NOMO-1 treated with dmso at 0.1 percent for 144 hours (cell line): ENCODE measurements at regions not wholly inside any gene's neighbourhood (a gene's known extent, or its start where the extent isn't known, plus 50 kb on each side); places are given as distances from the start of the nearest gene placed in this dataset.
"Not testable (repeated sequence)": the region's sequence is repeated elsewhere in the genome, so short reads cannot be mapped to it uniquely, and the experiment has no call there.

Experiments used
- DNase-seq: peaks from one replicate; lab custom pipeline; 2025; ENCODE audit not compliant: unreplicated experiment; lab: John Stamatoyannopoulos, UW

DNA sequence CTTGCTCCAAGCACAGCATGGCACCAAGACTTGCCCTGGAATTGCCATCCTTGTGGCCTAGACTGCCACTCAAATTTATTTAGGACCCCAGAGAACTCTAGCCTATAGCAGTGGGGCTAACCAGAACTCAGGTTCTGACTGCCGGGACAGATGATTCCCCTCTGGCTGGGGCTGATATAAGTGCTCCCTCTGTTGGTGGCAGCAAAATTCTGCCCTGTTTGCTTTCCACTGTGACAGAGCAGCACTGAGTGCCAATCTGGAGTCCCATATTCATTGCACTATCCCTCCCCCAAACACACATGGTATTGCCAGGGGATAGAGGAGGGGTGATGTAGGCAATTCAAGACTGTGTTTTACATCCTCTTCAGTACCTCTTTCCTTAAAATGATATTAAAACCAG, 1081.9 kb downstream of the FAT4 start:
- no peak for DNase-seq

DNA sequence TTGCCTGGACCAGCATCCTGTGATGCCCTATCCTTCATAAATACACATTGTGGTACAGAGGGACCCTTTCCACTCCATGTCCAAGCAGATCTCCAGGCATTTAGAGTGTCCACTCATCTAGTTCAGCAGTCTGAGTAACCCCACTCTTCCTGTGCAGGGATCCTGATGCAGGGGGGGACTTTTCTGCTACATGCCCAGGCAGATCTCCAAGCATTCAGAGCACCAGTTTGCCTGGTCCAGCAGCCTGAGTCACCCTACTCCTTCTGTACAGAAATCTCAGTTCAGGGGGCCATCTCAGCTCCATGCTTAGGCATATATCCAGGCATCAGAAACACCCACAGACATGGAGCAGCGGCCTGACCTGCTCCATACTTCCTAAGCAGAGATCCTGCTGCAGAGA, 1089.8 kb downstream of the FAT4 start:
- no peak for DNase-seq

- DNase-seq, result no peak
Measured at GRCh38 chr4:126405369-126405982, 1090.7 kb downstream of the FAT4 start.

- DNase-seq, result no peak
Measured at GRCh38 chr4:126409746-126410145, 1095.0 kb downstream of the FAT4 start.

- no peak for DNase-seq
Measured at GRCh38 chr4:126411047-126411446, 1096.3 kb downstream of the FAT4 start.

DNA sequence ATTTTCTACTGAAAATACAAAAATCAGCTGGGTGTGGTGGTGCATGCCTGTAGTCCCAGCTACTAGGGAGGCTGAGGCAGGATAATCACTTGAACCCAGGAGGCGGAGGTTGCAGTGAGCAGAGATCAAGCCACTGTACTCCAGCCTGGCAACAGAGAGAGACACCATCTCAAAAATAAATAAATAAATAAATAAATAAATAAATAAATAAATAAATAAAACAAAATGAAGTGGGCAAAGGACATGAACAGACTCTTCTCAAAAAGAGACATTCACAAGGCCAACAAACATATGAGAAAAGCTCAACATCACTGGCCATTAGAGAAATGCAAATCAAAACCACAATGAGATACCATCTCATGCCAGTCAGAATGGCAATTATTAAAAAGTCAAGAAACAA, 1097.6 kb downstream of the FAT4 start:
- DNase-seq, result not testable (repeated sequence)

- no peak for DNase-seq
Measured at GRCh38 chr4:126414741-126415140, 1100.0 kb downstream of the FAT4 start.

DNA sequence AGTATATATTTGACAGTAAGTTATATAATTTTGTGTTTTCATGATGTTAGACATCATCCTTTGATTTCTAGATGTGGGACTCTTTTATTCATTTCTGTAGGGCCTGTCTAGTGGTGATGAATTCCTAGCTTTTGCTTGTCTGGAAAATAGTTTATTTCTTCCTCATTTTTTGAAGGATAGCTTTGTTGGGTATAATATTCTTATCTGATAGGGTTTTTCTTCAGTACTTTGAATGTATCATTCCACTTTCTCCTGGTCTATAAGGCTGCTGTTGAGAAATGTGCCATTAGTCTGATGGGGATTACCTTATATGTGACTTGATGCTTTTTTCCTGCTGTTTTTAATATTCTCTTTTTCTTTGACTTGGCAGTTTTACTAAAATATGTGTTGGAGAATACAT, 1104.5 kb downstream of the FAT4 start:
- DNase-seq, result no peak

DNA sequence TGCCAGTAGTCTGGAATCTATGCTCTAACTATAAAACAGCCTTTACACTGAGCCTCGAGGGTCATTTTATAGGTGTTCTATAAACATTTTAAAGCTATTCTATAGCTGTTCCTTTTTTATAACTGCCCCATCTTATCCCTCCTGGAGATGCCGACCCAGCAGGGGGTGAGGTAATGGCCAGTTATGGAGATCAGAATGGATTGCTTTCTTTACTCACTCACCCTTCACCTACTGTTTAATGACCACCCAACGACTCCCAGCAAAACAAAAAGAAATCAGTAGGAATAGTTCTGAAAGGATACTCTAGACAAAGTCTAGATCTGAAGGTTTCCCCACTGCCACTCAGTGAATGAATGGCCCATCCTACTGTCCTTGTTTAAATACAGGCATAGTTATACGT, 1113.1 kb downstream of the FAT4 start:
- DNase-seq, result no peak

GRCh38 chr4:126431049-126431448, 1116.3 kb downstream of the FAT4 start:
- DNase-seq, result no peak

GRCh38 chr4:126435491-126435890, 1120.7 kb downstream of the FAT4 start:
- no peak for DNase-seq

DNA sequence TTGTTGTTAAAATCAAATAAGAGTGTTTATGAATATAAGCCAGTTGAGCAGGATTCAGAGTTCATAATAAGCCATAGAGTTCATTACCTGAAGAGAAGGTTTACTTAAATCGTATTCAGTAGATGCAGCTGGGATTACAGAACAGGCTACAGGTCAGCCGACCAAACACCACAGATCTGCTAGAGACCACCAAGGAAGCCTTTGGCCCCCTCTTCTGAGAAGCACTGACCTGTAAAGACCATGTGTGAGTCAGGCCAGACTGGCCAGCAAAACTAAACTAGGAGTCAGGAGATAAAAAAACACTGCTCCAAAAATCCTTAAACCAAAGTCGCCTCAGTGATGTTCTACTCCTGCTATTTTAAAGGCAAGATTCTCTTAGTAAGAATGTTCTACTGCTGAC, 1125.5 kb downstream of the FAT4 start:
- no peak for DNase-seq

GRCh38 chr4:126441173-126442035, 1126.6 kb downstream of the FAT4 start:
- no peak for DNase-seq

DNA sequence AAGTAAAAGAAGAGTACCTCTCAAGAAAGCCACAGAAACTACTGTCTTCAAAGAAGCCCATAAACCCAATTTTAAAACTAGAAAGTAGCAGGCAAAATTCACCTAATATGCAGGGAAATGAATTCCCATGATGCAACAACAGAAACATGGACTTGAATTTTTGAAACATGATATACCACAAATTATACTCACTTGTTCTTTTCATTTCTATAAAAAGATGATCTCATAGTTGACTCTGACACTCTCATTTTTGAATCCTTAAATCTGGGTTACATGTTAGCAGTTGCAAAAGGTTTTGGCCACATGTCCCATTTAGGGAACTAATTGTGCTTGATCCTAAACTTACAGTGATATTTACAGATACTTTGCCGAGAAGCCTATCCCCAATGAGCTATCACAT, 1130.8 kb downstream of the FAT4 start:
- DNase-seq, result no peak

- DNase-seq, result no peak
Measured at GRCh38 chr4:126446917-126447316, 1132.2 kb downstream of the FAT4 start.

DNA sequence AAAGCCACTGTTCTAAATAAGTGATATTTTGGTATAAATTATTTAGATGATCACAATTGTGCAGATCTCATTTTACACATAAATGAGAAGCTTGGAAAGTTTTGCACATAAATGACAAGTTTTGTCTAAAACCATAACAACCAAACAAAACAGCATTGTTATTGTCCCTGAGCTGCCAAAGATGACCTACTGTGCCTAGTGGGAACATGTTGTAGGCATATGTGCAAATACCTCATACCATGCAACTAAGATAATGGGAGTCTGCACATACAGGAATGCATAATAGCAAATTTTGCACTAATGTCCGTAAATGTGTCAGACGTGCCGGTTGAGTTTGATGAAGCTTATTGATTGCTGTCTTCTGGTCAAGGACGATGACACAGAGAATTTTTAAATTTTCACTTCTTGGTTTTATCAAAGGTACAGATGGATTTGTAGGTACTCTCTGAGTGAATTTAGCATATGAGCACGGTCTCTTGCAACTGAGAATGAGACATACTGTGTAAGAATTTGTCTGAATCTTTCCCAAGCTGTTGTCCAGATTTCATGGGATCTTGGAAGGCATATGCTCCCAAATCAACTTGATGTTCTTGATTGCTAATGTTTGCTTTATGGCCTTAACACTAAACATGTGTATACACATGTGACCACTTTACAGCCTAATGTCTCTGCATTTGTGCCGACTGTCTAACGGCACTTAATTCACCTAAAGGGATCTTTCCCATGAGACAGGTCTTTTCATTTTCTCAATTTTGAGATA, 1133.5 kb downstream of the FAT4 start:
- DNase-seq, result no peak

GRCh38 chr4:126451237-126451873, 1136.6 kb downstream of the FAT4 start:
- no peak for DNase-seq

DNA sequence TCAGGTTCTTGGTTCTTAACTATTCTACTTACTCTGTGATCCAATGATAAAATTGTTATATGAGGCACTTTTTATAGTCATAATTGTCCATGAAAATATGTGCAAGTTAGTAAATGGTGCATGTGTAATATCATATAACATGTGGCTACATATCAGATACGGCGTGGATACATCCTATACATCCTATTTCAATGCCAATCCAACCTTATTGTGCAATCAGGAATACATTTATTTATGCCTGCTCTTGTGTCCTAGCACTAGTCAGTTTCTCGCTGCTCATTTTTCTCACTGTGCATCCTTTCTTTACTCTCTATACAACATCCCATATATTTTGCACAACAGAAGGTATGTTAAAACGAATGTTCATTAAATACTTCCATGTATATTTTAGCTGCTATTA, 1141.1 kb downstream of the FAT4 start:
- no peak for DNase-seq

- no peak for DNase-seq
Measured at GRCh38 chr4:126458993-126459392, 1144.2 kb downstream of the FAT4 start.

DNA sequence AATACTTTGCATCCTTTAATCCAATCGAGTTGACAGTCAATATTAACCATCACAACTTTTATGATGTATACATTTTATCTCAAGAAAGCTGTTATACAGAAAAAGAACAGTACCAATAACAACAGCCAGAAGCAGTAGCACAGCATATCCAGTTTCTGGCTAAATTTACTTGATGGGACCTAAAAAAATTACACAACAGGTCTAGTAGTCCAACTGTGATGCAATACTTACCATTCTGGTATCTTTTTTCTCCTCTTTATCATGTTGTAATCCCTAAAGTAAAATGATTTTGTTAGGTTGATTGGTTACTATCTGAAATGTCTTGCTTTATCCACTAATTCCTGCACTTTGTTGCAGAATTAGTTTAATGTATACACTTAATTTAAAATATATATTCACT, 1150.6 kb downstream of the FAT4 start:
- no peak for DNase-seq

GRCh38 chr4:126466848-126467247, 1152.1 kb downstream of the FAT4 start:
- no peak for DNase-seq
